B cell (primary cell): ENCODE measurements at regions not wholly inside any gene's neighbourhood (a gene's known extent, or its start where the extent isn't known, plus 50 kb on each side); places are given as distances from the start of the nearest gene placed in this dataset.

Experiments used
- EZH2 ChIP-seq: IDR thresholded peaks from 2 replicates; pipeline ENCODE4 v1.6.1; 2012; ENCODE audit warnings: borderline replicate concordance, low read depth, mild to moderate bottlenecking, moderate library complexity, low read length; ENCODE audit not compliant: insufficient read depth, poor library complexity, severe bottlenecking
- TF ChIP-seq, protein P1 (sequence below): fragments of 200-600 bp; IDR thresholded peaks from one replicate; pipeline ENCODE4 v1.8.0; 2022; ENCODE audit warnings: antibody characterized with exemption, mild to moderate bottlenecking

DNA sequence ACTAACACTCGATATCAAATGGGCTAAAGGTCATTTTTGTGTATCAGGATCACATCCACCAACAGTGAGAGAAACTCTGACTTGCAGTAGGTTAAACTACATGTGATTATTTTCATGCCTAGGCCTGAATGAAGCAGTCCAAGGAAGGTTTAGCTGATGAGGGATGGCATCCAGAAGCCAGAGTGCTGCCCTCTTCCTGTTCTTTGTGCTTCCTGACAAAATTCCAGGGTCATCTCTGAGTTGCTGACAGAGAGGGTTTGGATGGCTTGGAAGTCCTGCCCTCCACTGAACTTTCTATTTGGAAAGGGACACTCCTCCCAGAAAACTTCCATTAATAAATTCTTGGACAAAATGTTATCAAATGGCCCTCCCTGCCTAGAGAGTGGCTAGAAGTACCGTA lies 728.3 kb upstream of the SLC10A2 start:
- TF ChIP-seq, protein P1, sequence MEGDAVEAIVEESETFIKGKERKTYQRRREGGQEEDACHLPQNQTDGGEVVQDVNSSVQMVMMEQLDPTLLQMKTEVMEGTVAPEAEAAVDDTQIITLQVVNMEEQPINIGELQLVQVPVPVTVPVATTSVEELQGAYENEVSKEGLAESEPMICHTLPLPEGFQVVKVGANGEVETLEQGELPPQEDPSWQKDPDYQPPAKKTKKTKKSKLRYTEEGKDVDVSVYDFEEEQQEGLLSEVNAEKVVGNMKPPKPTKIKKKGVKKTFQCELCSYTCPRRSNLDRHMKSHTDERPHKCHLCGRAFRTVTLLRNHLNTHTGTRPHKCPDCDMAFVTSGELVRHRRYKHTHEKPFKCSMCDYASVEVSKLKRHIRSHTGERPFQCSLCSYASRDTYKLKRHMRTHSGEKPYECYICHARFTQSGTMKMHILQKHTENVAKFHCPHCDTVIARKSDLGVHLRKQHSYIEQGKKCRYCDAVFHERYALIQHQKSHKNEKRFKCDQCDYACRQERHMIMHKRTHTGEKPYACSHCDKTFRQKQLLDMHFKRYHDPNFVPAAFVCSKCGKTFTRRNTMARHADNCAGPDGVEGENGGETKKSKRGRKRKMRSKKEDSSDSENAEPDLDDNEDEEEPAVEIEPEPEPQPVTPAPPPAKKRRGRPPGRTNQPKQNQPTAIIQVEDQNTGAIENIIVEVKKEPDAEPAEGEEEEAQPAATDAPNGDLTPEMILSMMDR, result no peak
- TF ChIP-seq EZH2, result no peak
